ACHN (cell line): ENCODE measurements at regions not wholly inside any gene's neighbourhood (a gene's known extent, or its start where the extent isn't known, plus 50 kb on each side); places are given as distances from the start of the nearest gene placed in this dataset.

Experiments used
- DNase-seq: peaks from one replicate; pipeline ENCODE4 v3.0.0-alpha.2; 2015
- in situ Hi-C: cut with HindIII; loops from 2 replicates; pipeline ENCODE4 v1.10.0; 2017; ENCODE audit warnings: low sequenced_read_pairs, low pct_ligation_motif_present, low pct_unique_long_range_greater_than_20kb

- DNase-seq, result no peak
- in situ Hi-C loops, result no loop called here
Measured at GRCh38 chr20:21809961-21810523, 104.6 kb downstream of the PAX1 start.

- in situ Hi-C loops, result no loop called here
- DNase-seq, result peak; percentile 2
Measured at GRCh38 chr20:21808863-21809664, 103.6 kb downstream of the PAX1 start.

GRCh38 chr20:21808139-21808538 is 102.7 kb downstream of the PAX1 start:
- no peak for DNase-seq
- in situ Hi-C loops, result no loop called here

- in situ Hi-C loops, result no loop called here
Measured at GRCh38 chr20:21804802-21805201, 99.3 kb downstream of the PAX1 start.

GRCh38 chr20:21801193-21801592 is 95.7 kb downstream of the PAX1 start:
- in situ Hi-C loops, result no loop called here
- no peak for DNase-seq

More at GRCh38 chr20:21804802-21805201, 99.3 kb downstream of the PAX1 start:
- DNase-seq, result no peak

GRCh38 chr20:21798384-21798783 is 92.9 kb downstream of the PAX1 start:
- no peak for DNase-seq
- in situ Hi-C loops, result no loop called here

GRCh38 chr20:21796059-21796458 is 90.6 kb downstream of the PAX1 start:
- in situ Hi-C loops, result no loop called here
- DNase-seq, result peak; percentile 15

- no peak for DNase-seq
- in situ Hi-C loops, result no loop called here
Measured at GRCh38 chr20:21788082-21788481, 82.6 kb downstream of the PAX1 start.

GRCh38 chr20:21781446-21782075 is 76.1 kb downstream of the PAX1 start:
- no peak for DNase-seq
- in situ Hi-C loops, result no loop called here

- no peak for DNase-seq
- in situ Hi-C loops, result no loop called here
Measured at GRCh38 chr20:21780528-21780927, 75.1 kb downstream of the PAX1 start.
